Activated CD4-positive, alpha-beta T cell treated with anti-CD3 and anti-CD28 coated beads, Interleukin-2, amount 50 U/mL, for 1 hour (primary cell): ENCODE measurements at regions not wholly inside any gene's neighbourhood (a gene's known extent, or its start where the extent isn't known, plus 50 kb on each side); places are given as distances from the start of the nearest gene placed in this dataset.
"Not testable (repeated sequence)": the region's sequence is repeated elsewhere in the genome, so short reads cannot be mapped to it uniquely, and the experiment has no call there.

ENCODE experiments used
- DNase-seq: peaks from one replicate; pipeline ENCODE4 v3.0.0-alpha.2; 2020

GRCh38 chr21:16425376-16425775, 695.6 kb downstream of the USP25 start:
- DNase-seq, result no peak

- no peak for DNase-seq
Measured at GRCh38 chr21:16426936-16427335, 697.2 kb downstream of the USP25 start.

GRCh38 chr21:16427587-16428087, 697.9 kb downstream of the USP25 start:
- no peak for DNase-seq

GRCh38 chr21:16437586-16437985, 707.8 kb downstream of the USP25 start:
- DNase-seq, result no peak

GRCh38 chr21:16438761-16439160, 709.0 kb downstream of the USP25 start:
- DNase-seq, result no peak

GRCh38 chr21:16441789-16442188, 712.0 kb downstream of the USP25 start:
- no peak for DNase-seq

GRCh38 chr21:16454399-16454798, 724.6 kb downstream of the USP25 start:
- no peak for DNase-seq

- DNase-seq, result no peak
Measured at GRCh38 chr21:16455526-16455925, 725.7 kb downstream of the USP25 start.

- DNase-seq, result no peak
Measured at GRCh38 chr21:16455978-16456377, 726.2 kb downstream of the USP25 start.

- no peak for DNase-seq
Measured at GRCh38 chr21:16457498-16457897, 727.7 kb downstream of the USP25 start.

- DNase-seq, result no peak
Measured at GRCh38 chr21:16460936-16461335, 731.2 kb downstream of the USP25 start.

- not testable (repeated sequence) for DNase-seq
Measured at GRCh38 chr21:16464211-16464889, 734.6 kb downstream of the USP25 start.

GRCh38 chr21:16468184-16468583, 738.4 kb downstream of the USP25 start:
- DNase-seq, result no peak

- no peak for DNase-seq
Measured at GRCh38 chr21:16473988-16474387, 744.2 kb downstream of the USP25 start.

GRCh38 chr21:16476056-16476825, 746.5 kb downstream of the USP25 start:
- no peak for DNase-seq

GRCh38 chr21:16488042-16488441, 758.3 kb downstream of the USP25 start:
- DNase-seq, result no peak

- no peak for DNase-seq
Measured at GRCh38 chr21:16492356-16492755, 762.6 kb downstream of the USP25 start.

- DNase-seq, result no peak
Measured at GRCh38 chr21:16492892-16493291, 763.1 kb downstream of the USP25 start.

- DNase-seq, result no peak
Measured at GRCh38 chr21:16496609-16497008, 766.8 kb downstream of the USP25 start.

GRCh38 chr21:16500271-16500670, 770.5 kb downstream of the USP25 start:
- DNase-seq, result no peak

GRCh38 chr21:16502273-16502672, 772.5 kb downstream of the USP25 start:
- DNase-seq, result no peak

- DNase-seq, result no peak
Measured at GRCh38 chr21:16502897-16503296, 773.1 kb downstream of the USP25 start.

GRCh38 chr21:16504281-16504680, 774.5 kb downstream of the USP25 start:
- DNase-seq, result no peak

GRCh38 chr21:16504766-16505165, 775.0 kb downstream of the USP25 start:
- no peak for DNase-seq
